Subcutaneous abdominal adipose tissue (tissue), 5 donors: ENCODE measurements at regions not wholly inside any gene's neighbourhood (a gene's known extent, or its start where the extent isn't known, plus 50 kb on each side); places are given as distances from the start of the nearest gene placed in this dataset.

Source experiments
- H3K27ac ChIP-seq: one replicate; pipeline ENCODE4 v1.7.0; 2013; ENCODE audit warnings: low read depth, mild to moderate bottlenecking, inconsistent platforms, low read length, moderate library complexity
- H3K27me3 ChIP-seq, 5 donors: one replicate each; pipeline ENCODE4 v1.7.0; 2013; ENCODE audit warnings: low read length in 5 of 5, inconsistent platforms in 1 of 5; ENCODE audit not compliant: control insufficient read depth in 5 of 5, insufficient read depth in 4 of 5
- H3K36me3 ChIP-seq, 5 donors: one replicate each; pipeline ENCODE4 v1.7.0; 2013; ENCODE audit warnings: low read length in 5 of 5; ENCODE audit not compliant: control insufficient read depth in 5 of 5, insufficient read depth in 5 of 5
- H3K4me1 ChIP-seq, 5 donors: one replicate each; pipeline ENCODE4 v1.7.0; 2013; ENCODE audit warnings: low read length in 5 of 5, mild to moderate bottlenecking in 3 of 5, moderate library complexity in 1 of 5; ENCODE audit not compliant: control insufficient read depth in 5 of 5, insufficient read depth in 5 of 5
- H3K4me3 ChIP-seq, 5 donors: one replicate each; pipeline ENCODE4 v1.7.0; 2013; ENCODE audit warnings: low read length in 5 of 5, low read depth in 1 of 5
- H3K9ac ChIP-seq, 5 donors: one replicate each; pipeline ENCODE4 v1.7.0; 2013; ENCODE audit warnings: low read length in 5 of 5, mild to moderate bottlenecking in 4 of 5, moderate library complexity in 3 of 5
- H3K9me3 ChIP-seq, 5 donors: one replicate each; pipeline ENCODE4 v1.7.0; 2013; ENCODE audit warnings: low read length in 5 of 5; ENCODE audit not compliant: control insufficient read depth in 5 of 5
- donor health status: healthy.
- donor health status: healthy.
- donor health status: healthy.
- donor health status: healthy.
- donor health status: healthy.

DNA sequence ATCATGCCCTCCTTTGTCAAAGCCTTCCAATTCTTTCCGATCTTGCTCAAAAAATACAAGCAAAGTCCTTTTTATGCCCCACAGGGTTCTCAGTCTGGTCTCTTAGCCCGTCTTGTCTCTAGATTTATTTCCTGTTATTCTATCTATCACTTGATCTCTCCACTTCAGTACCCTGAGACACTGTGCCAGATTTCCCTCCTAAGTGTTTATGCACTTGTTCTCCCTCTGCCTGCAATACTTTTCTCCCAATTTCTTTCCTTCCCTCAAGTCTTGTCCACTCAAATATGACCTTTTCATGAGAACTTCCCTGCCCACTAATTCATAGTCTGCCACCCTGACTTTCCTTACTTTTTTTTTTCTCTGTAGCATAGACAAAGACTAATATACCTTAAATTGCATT is 141.4 kb downstream of the MBL2 start:
- no peaks in the 10 kb centered on the region for H3K9me3 ChIP-seq
- H3K27me3 ChIP-seq = no peaks in the 10 kb centered on the region
- no peaks in the 10 kb centered on the region for H3K4me1 ChIP-seq
- H3K4me3 ChIP-seq = no peak overlapping the region
- no peaks in the 10 kb centered on the region for H3K36me3 ChIP-seq
- H3K9ac ChIP-seq = no peak overlapping the region
- H3K27ac ChIP-seq = no peak overlapping the region

DNA sequence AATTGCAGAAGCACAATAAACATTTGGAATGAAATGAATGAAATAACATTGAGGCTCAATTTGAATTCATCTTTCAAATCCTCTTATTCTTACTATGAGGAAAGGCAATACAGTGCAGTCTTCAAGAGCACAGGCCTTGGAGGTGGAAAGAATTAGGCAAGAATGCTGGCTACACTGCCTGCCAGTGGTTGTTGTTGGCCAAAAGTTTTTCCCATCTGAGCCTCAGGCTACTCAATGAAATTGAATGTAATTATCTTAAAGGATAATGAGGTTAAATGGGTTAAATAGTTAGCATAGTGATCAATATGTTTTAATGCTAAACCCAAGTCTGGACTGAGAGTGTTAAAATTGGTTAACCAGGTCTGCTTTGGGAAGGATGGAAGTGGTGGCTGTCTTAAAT is 140.9 kb downstream of the MBL2 start:
- H3K4me3 ChIP-seq = no peak overlapping the region
- no peaks in the 10 kb centered on the region for H3K9me3 ChIP-seq
- no peaks in the 10 kb centered on the region for H3K27me3 ChIP-seq
- H3K27ac ChIP-seq = no peak overlapping the region
- H3K9ac ChIP-seq = no peak overlapping the region
- H3K4me1 ChIP-seq = no peaks in the 10 kb centered on the region
- H3K36me3 ChIP-seq = no peaks in the 10 kb centered on the region

DNA sequence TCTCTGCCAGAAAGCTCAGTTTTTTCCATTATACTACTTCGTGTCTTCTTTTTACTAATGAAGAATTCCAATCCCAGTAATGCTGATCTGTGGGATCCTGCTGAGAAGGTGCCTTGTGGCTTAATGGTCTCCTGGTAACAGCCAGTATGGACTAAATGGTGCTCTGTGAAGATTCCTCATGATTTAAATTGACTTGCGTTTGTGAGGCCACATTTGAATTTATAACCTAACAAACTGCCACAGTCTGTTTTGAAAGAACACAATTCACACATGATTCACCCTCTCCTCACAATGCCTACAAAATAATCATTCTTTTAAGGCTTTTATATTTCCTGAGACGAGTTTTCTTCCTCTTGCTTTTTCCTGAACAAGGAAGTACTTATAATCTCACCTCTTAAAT is 140.0 kb downstream of the MBL2 start:
- Histone ChIP-seq H3K27ac (no peak overlapping the region), H3K9ac (no peak overlapping the region), H3K9me3 (peaks cover 0 to 3% (median 0%) of the 10 kb centered on the region in 5 donors), H3K36me3 (no peaks in the 10 kb centered on the region), H3K4me1 (no peaks in the 10 kb centered on the region), H3K4me3 (no peak overlapping the region), H3K27me3 (no peaks in the 10 kb centered on the region)

DNA sequence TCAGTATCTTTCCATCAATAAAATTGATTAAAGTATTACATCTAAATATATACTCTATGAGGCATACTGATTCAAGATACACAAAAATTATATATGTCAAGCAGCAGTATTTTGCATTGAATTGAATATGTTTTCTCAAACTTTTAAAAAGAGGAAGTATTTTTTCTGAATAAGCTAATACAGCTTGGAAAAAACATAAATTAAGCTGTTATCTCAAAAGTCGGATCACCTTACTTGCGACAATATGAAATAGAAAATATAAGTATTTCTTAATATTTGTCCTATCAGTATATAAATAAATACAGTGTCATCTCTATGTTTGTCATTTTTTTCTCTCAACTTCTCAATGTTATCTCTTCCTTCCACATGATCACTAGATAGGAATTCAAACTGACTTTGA is 139.3 kb downstream of the MBL2 start:
- Histone ChIP-seq H3K4me3 (no peak overlapping the region), H3K9ac (no peak overlapping the region), H3K27me3 (no peaks in the 10 kb centered on the region), H3K9me3 (peaks cover 0 to 3% (median 0%) of the 10 kb centered on the region in 5 donors), H3K36me3 (no peaks in the 10 kb centered on the region), H3K4me1 (no peaks in the 10 kb centered on the region), H3K27ac (no peak overlapping the region)

DNA sequence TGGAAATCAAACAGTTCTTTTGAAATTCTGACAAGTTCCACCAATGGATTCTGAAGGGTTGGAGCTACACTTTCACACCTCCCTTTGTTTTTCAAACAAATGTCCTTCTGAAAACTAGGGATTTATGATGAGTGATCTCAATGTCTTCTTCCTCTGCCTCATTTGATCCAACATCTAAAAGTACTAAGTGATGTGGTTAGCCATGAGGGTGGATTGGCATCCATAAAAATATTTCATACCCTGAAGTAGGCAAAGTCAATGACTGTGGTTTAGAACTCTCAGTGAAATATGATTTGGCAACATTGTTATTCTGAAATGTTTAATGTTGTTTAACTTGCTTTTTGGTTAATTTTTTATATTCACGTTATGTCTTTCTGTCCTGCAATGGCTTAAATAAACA is 136.9 kb downstream of the MBL2 start:
- no peaks in the 10 kb centered on the region for H3K4me1 ChIP-seq
- no peak overlapping the region for H3K9ac ChIP-seq
- H3K27me3 ChIP-seq = no peaks in the 10 kb centered on the region
- H3K9me3 ChIP-seq = peaks cover 0 to 3% (median 0%) of the 10 kb centered on the region in 5 donors
- H3K36me3 ChIP-seq = no peaks in the 10 kb centered on the region
- no peak overlapping the region for H3K4me3 ChIP-seq
- H3K27ac ChIP-seq = no peak overlapping the region

DNA sequence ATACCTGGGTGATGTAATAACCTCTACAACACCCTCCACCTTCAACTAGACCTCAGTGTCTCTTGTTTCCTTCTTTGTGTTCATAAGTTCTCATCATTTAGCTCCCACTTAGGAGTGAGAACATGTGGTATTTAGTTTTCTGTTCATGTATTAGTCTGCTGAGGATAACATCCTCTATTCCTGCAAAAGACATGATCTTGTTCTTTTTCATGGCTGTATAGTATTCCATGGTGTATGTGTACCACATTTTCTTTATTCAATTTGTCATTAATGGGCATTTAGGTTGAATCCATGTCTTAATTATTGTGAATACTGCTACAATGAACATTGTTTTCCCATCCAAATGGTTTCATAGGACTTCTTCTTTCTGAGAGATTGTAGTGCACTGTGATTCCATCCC is 135.7 kb downstream of the MBL2 start:
- H3K4me3 ChIP-seq = no peak overlapping the region
- no peaks in the 10 kb centered on the region for H3K4me1 ChIP-seq
- no peaks in the 10 kb centered on the region for H3K36me3 ChIP-seq
- H3K27ac ChIP-seq = no peak overlapping the region
- H3K9me3 ChIP-seq = peaks cover 0 to 3% (median 0%) of the 10 kb centered on the region in 5 donors
- H3K9ac ChIP-seq = no peak overlapping the region
- H3K27me3 ChIP-seq = no peaks in the 10 kb centered on the region

DNA sequence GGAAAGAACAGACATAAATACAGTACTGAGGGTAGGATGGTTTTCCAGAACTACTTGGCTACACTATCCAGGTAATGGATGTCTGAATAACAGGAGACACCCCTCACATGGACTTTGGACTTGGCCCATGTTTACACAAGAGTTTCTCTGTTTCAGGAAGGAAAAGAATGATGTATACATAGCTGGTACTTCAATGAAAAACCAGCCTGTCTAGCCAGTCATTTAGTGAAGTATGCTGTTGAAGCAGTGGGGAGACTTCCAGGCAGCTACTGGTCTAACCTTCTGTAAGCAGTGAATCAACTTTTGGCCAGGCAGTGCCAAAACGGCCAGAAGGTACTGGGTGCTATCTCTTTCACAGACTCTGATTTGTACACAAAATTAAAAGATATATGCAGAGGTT is 135.0 kb downstream of the MBL2 start:
- peaks cover 0 to 3% (median 0%) of the 10 kb centered on the region in 5 donors for H3K9me3 ChIP-seq
- H3K36me3 ChIP-seq = no peaks in the 10 kb centered on the region
- H3K9ac ChIP-seq = no peak overlapping the region
- no peaks in the 10 kb centered on the region for H3K27me3 ChIP-seq
- no peaks in the 10 kb centered on the region for H3K4me1 ChIP-seq
- H3K27ac ChIP-seq = no peak overlapping the region
- no peak overlapping the region for H3K4me3 ChIP-seq

DNA sequence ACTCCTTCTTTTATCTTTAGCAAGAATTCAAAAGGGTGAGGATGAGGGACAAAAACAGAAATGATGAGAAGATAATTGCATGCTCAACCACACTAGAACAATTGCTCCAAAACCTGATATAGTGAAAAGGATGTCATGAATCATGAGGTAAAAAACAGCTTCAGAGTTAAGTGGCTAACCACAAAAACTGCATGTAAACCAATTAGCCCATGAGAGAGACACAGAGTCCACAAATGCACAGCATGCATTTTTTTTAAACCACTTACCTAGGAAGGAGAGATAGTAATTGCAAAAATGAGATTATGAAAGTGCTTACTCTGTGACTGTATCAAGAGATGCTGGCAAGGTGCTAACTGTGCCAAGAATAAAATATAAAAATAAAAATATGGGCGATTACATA is 132.9 kb downstream of the MBL2 start:
- H3K27ac ChIP-seq = no peak overlapping the region
- H3K9ac ChIP-seq = no peak overlapping the region
- no peak overlapping the region for H3K4me3 ChIP-seq
- peaks cover 0 to 3% (median 0%) of the 10 kb centered on the region in 5 donors for H3K9me3 ChIP-seq
- H3K4me1 ChIP-seq = no peaks in the 10 kb centered on the region
- no peaks in the 10 kb centered on the region for H3K36me3 ChIP-seq
- H3K27me3 ChIP-seq = no peaks in the 10 kb centered on the region

DNA sequence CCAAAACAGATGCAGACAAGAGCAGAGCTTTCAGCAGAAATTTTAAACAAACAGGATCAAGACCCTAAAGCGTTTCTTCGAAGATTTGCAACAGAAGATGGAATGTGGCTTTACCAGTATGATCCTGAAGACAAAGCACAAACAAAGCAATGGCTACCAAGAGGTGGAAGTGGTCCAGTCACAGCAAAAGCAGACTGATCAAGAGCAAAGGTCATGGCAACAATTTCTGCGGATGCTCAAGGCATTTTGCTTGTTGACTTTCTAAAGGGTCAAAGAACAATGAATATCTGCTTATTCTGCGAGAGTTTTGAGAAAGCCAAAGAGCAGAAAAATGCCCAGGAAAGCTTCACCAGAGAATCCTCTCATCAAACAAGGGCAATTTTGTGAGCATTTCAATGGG is 130.4 kb downstream of the MBL2 start:
- Histone ChIP-seq H3K9me3 (no peaks in the 10 kb centered on the region), H3K4me1 (no peaks in the 10 kb centered on the region), H3K4me3 (no peak overlapping the region), H3K27me3 (no peaks in the 10 kb centered on the region), H3K27ac (no peak overlapping the region), H3K9ac (no peak overlapping the region), H3K36me3 (no peaks in the 10 kb centered on the region)

DNA sequence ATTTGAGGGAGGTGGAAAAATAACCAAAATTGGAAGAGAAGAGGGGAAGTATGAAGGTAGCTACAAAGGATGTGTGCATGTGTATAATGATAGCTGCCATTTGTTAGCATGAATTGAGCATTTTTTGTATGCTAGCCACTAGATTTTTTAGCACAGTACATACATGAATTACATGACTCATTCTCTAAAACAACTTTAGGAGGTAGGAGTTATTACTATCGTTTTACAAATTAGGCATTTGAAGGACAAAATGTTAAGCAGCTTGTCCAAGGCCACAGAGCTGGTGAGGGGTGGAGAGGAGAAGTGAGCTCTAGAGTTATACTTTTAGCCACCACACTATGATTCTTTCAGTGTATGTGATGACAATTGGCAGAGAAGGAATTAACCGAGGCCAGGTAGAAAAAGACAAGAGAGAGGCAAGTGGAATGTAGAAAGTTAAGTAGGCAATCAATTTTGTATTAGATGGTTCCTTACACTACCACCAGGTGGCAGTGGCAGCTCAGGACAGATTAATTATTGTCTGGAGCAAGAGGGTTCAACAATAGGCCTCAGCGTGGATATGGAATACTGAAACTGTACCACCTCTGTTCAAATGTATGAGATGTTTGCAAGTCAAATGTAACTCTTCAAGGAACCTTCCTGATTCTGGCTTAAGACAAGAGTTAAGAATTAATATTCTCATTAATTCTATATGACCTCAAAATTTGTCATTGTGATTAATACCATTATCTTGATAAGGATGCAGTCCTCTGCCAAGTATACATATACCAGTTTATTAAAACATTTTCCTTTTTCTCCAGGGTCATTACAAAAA is 128.0 kb downstream of the MBL2 start:
- H3K9ac ChIP-seq = no peak overlapping the region
- H3K4me3 ChIP-seq = no peak overlapping the region
- no peaks in the 10 kb centered on the region for H3K27me3 ChIP-seq
- no peak overlapping the region for H3K27ac ChIP-seq
- no peaks in the 10 kb centered on the region for H3K4me1 ChIP-seq
- no peaks in the 10 kb centered on the region for H3K36me3 ChIP-seq
- H3K9me3 ChIP-seq = no peaks in the 10 kb centered on the region
